Ascending aorta (tissue), 2 donors: ENCODE measurements at regions not wholly inside any gene's neighbourhood (a gene's known extent, or its start where the extent isn't known, plus 50 kb on each side); places are given as distances from the start of the nearest gene placed in this dataset.

Source experiments
- DNase-seq, 2 donors: peaks; one replicate each; pipeline ENCODE4 v3.0.0-alpha.2; 2019; ENCODE audit warnings: low spot score in 2 of 2
- H3K27ac ChIP-seq, 2 donors: fragments of 200-600 bp; sonication (generic); one replicate each; pipeline ENCODE4 v1.5.1; 2016 to 2017; ENCODE audit warnings: mild to moderate bottlenecking in 1 of 2
- H3K27me3 ChIP-seq: fragments of 200-600 bp; sonication (generic); one replicate; pipeline ENCODE4 v1.5.1; 2017
- H3K36me3 ChIP-seq, 2 donors: fragments of 200-600 bp; sonication (generic); one replicate each; pipeline ENCODE4 v1.5.1; 2016
- H3K4me1 ChIP-seq, 2 donors: fragments of 200-600 bp; sonication (generic); one replicate each; pipeline ENCODE4 v1.5.1; 2016 to 2017; ENCODE audit warnings: mild to moderate bottlenecking in 1 of 2
- H3K4me3 ChIP-seq, 2 donors: fragments of 200-600 bp; sonication (generic); one replicate each; pipeline ENCODE4 v1.5.1; 2016 to 2017; ENCODE audit warnings: mild to moderate bottlenecking in 1 of 2
- H3K9me3 ChIP-seq, 2 donors: fragments of 200-600 bp; sonication (generic); one replicate each; pipeline ENCODE4 v1.5.1; 2016
- intact Hi-C: fragments of 100-400 bp; cut with DNase I; formaldehyde crosslinking; loops from one replicate; pipeline ENCODE4 v1.15.1; 2023
- TF ChIP-seq, protein P1 (sequence below), 3 experiments: fragments of 200-600 bp in 2 of 3; fragments of 450-650 bp in 1 of 3; sonication (generic) in 2 of 3; IDR thresholded peaks; one replicate each; pipeline ENCODE4 v1.5.1; 2016 to 2019; ENCODE audit warnings: antibody characterized with exemption in 3 of 3, mild to moderate bottlenecking in 1 of 3, moderate library complexity in 1 of 3

- DNase-seq = no peak
- no peak overlapping the region for H3K4me3 ChIP-seq
- intact Hi-C loops = no loop called here
- H3K9me3 ChIP-seq = no peaks in the 10 kb centered on the region
- TF ChIP-seq, protein P1, sequence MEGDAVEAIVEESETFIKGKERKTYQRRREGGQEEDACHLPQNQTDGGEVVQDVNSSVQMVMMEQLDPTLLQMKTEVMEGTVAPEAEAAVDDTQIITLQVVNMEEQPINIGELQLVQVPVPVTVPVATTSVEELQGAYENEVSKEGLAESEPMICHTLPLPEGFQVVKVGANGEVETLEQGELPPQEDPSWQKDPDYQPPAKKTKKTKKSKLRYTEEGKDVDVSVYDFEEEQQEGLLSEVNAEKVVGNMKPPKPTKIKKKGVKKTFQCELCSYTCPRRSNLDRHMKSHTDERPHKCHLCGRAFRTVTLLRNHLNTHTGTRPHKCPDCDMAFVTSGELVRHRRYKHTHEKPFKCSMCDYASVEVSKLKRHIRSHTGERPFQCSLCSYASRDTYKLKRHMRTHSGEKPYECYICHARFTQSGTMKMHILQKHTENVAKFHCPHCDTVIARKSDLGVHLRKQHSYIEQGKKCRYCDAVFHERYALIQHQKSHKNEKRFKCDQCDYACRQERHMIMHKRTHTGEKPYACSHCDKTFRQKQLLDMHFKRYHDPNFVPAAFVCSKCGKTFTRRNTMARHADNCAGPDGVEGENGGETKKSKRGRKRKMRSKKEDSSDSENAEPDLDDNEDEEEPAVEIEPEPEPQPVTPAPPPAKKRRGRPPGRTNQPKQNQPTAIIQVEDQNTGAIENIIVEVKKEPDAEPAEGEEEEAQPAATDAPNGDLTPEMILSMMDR (IDR thresholded peaks at IDR 0.05) = no peak
- no peak overlapping the region for H3K27ac ChIP-seq
- H3K36me3 ChIP-seq = no peaks in the 10 kb centered on the region
- no peaks in the 10 kb centered on the region for H3K4me1 ChIP-seq
- no peaks in the 10 kb centered on the region for H3K27me3 ChIP-seq
These were observed 717.5 kb upstream of the POM121L12 start for GRCh38 chr7:52317921-52318320.

DNA sequence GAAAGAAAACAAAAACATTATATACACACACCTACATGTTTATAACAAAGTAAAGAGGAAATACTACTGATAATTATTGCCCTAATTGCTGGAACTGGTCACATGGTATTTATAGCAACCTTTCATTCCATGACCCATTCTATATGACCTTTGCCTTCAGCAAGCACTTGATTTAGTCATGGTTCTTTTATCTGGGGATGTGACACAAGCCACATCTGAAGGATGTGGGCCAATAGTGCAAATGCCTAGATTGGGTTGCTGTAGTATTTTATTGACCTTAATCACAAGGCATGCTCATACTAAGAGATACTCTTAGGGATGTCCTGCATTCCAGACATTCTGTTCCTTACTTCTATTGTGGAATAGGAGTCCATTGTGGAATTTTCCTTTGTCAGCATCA, 723.5 kb upstream of the POM121L12 start:
- no peak overlapping the region for H3K27ac ChIP-seq
- TF ChIP-seq, protein P1 (IDR thresholded peaks at IDR 0.05) = no peak
- no peaks in the 10 kb centered on the region for H3K36me3 ChIP-seq
- intact Hi-C loops = no loop called here
- H3K4me1 ChIP-seq = no peaks in the 10 kb centered on the region
- no peaks in the 10 kb centered on the region for H3K27me3 ChIP-seq
- H3K4me3 ChIP-seq = no peak overlapping the region
- H3K9me3 ChIP-seq = no peaks in the 10 kb centered on the region
- DNase-seq = no peak

- Histone ChIP-seq H3K9me3 (no peaks in the 10 kb centered on the region), H3K36me3 (no peaks in the 10 kb centered on the region), H3K4me1 (no peaks in the 10 kb centered on the region), H3K27ac (no peak overlapping the region), H3K4me3 (no peak overlapping the region), H3K27me3 (no peaks in the 10 kb centered on the region)
- DNase-seq = no peak
- TF ChIP-seq, protein P1 (IDR thresholded peaks at IDR 0.05) = no peak
- intact Hi-C loops = no loop called here
These were observed 725.8 kb upstream of the POM121L12 start for GRCh38 chr7:52309631-52310030.

DNA sequence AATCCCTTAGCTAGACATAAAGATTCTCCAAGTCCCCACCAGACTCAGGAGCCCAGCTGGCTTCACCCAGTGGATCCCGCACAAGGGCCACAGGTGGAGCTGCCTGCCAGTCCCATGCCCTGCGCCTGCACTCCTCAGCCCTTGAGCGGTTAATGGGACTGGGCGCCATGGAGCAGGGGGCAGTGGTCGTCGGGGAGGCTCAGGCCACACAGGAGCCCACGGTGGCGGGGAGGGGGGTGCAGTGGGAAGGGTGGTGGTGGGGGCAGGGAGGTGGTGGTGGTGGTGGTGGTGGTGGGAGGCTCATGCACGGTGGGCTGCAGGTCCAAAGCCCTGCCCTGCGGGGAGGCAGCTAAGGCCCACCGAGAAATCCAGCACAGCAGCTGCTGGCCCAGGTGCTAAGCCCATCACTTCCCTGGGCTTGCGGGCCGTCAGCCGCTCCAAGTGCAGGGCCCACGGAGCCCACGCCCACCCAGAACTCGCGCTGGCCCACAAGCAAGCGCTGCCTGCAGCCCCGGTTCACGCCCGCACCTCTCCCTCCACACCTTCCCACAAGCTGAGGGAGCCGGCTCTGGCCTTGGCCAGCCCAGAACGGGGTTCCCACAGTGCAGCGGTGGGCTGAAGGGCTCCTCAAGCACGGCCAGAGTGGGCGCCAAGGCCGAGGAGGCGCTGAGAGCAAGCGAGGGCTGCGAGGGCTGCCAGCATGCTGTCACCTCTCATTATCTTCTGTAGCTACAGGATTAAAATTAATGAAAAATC, 732.5 kb upstream of the POM121L12 start:
- Histone ChIP-seq H3K9me3 (no peaks in the 10 kb centered on the region), H3K4me3 (no peak overlapping the region), H3K36me3 (no peaks in the 10 kb centered on the region), H3K27me3 (no peaks in the 10 kb centered on the region), H3K4me1 (no peaks in the 10 kb centered on the region), H3K27ac (no peak overlapping the region)
- TF ChIP-seq, protein P1 (IDR thresholded peaks at IDR 0.05) = no peak
- no peak for DNase-seq
- intact Hi-C loops = no loop called here

DNA sequence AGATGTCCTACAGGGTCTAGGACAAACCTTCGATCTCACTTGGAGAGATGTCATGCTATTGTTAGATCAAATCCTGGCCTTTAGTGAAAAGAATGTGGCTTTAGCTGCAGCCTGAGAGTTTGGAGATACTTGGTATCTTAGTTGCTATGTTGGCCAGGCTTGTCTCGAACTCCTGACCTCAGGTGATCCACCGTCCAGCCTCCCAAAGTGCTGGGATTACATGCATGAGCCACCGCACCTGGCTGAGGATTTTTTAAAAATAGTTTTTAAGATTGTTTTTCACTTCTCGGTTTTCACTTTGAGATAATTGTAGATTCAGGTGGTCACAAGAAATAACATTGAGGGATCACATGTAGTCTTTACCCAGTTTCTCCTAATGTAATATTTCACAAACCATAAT, 738.3 kb upstream of the POM121L12 start:
- intact Hi-C loops = no loop called here
- Histone ChIP-seq H3K27me3 (no peaks in the 10 kb centered on the region), H3K4me1 (no peaks in the 10 kb centered on the region), H3K9me3 (peaks cover 0 to 5% of the 10 kb centered on the region in 2 donors), H3K4me3 (no peak overlapping the region), H3K27ac (no peak overlapping the region), H3K36me3 (no peaks in the 10 kb centered on the region)
- TF ChIP-seq, protein P1 (IDR thresholded peaks at IDR 0.05) = no peak
- no peak for DNase-seq
